HEK293 (cell line): ENCODE measurements at regions not wholly inside any gene's neighbourhood (a gene's known extent, or its start where the extent isn't known, plus 50 kb on each side); places are given as distances from the start of the nearest gene placed in this dataset.

Source experiments
- CTCF ChIA-PET: fragments of 350-600 bp; formaldehyde crosslinking; extraction: SDS; loops from one replicate; lab custom pipeline; 2021; ENCODE audit warnings: antibody characterized with exemption; lab: Yijun Ruan, JAX
- POLR2A ChIA-PET: fragments of 300-600 bp; formaldehyde crosslinking; extraction: SDS; loops from one replicate; lab custom pipeline; 2020; ENCODE audit warnings: antibody characterized with exemption, inconsistent platforms; lab: Yijun Ruan, JAX
- H3K27ac ChIP-seq: fragments of 200-500 bp; sonication (Bioruptor generic); 2 replicates; pipeline ENCODE4 v1.5.1; 2014; ENCODE audit warnings: low read depth, low read length, control low read depth, inconsistent platforms; ENCODE audit errors: extremely low read depth
- H3K36me3 ChIP-seq, 2 experiments: fragments of 200-500 bp in 1 of 2; sonication (Bioruptor generic) in 1 of 2; 1 replicate in 1 of 2; 2 replicates in 1 of 2; pipeline ENCODE4 v1.5.1; 2014 to 2017; ENCODE audit warnings: inconsistent platforms in 2 of 2, low read length in 2 of 2; ENCODE audit not compliant: control insufficient read depth in 2 of 2, insufficient read depth in 1 of 2
- H3K4me1 ChIP-seq: fragments of 200-500 bp; sonication (Bioruptor generic); 2 replicates; pipeline ENCODE4 v1.5.1; 2014; ENCODE audit warnings: mild to moderate bottlenecking, low read length, inconsistent platforms; ENCODE audit not compliant: control insufficient read depth, insufficient read depth
- H3K4me3 ChIP-seq: 2 replicates; pipeline ENCODE4 v1.5.1; 2011; ENCODE audit warnings: low read depth, mild to moderate bottlenecking, control low read depth, low read length, moderate library complexity
- H3K9me3 ChIP-seq: fragments of 200-500 bp; sonication (Bioruptor generic); 2 replicates; pipeline ENCODE4 v1.5.1; 2014; ENCODE audit warnings: low read depth, low read length, inconsistent platforms; ENCODE audit not compliant: control insufficient read depth, insufficient read depth
- GFI1B ChIP-seq: fragments of 450-650 bp; formaldehyde crosslinking; IDR thresholded peaks from 2 replicates; pipeline ENCODE4 v1.5.1; 2016; ENCODE audit warnings: missing biosample characterization, missing genetic modification characterization
- ZFHX2 ChIP-seq: fragments of 450-650 bp; formaldehyde crosslinking; conservative IDR thresholded peaks from 2 replicates; pipeline ENCODE4 v1.5.1; 2016; ENCODE audit warnings: missing biosample characterization, missing genetic modification characterization
- ZNF112 ChIP-seq: fragments of 450-650 bp; formaldehyde crosslinking; IDR thresholded peaks from 2 replicates; pipeline ENCODE4 v1.5.0; 2017; ENCODE audit warnings: missing biosample characterization, missing genetic modification characterization
- ZNF138 ChIP-seq: fragments of 450-650 bp; formaldehyde crosslinking; IDR thresholded peaks from 2 replicates; pipeline ENCODE4 v1.5.1; 2016; ENCODE audit warnings: missing biosample characterization, missing genetic modification characterization, borderline replicate concordance
- ZNF175 ChIP-seq: fragments of 450-650 bp; formaldehyde crosslinking; IDR thresholded peaks from 2 replicates; pipeline ENCODE4 v1.5.1; 2016; ENCODE audit warnings: missing biosample characterization, missing genetic modification characterization
- ZNF274 ChIP-seq, 2 experiments: fragments of 200-500 bp in 1 of 2; fragments of 450-650 bp in 1 of 2; sonication (Bioruptor generic) in 1 of 2; formaldehyde crosslinking in 1 of 2; IDR thresholded peaks; 2 replicates each; pipeline versions ENCODE4 v1.5.1 to v1.6.1; 2014 to 2016; ENCODE audit warnings: borderline replicate concordance in 1 of 2, inconsistent platforms in 1 of 2, low read length in 1 of 2, missing biosample characterization in 1 of 2, missing genetic modification characterization in 1 of 2
- ZNF292 ChIP-seq: fragments of 450-650 bp; formaldehyde crosslinking; IDR thresholded peaks from 2 replicates; pipeline ENCODE4 v1.5.1; 2016; ENCODE audit warnings: low read depth, missing biosample characterization, missing genetic modification characterization, borderline replicate concordance
- ZNF311 ChIP-seq: fragments of 450-650 bp; formaldehyde crosslinking; IDR thresholded peaks from 2 replicates; pipeline ENCODE4 v1.5.1; 2017; ENCODE audit warnings: missing biosample characterization, missing genetic modification characterization, borderline replicate concordance
- ZNF324 ChIP-seq: fragments of 450-650 bp; formaldehyde crosslinking; IDR thresholded peaks from 2 replicates; pipeline ENCODE4 v1.5.1; 2016; ENCODE audit warnings: missing biosample characterization, missing genetic modification characterization
- ZNF341 ChIP-seq: fragments of 450-650 bp; formaldehyde crosslinking; IDR thresholded peaks from 2 replicates; pipeline ENCODE4; 2016; ENCODE audit warnings: low read depth, missing biosample characterization, missing genetic modification characterization
- ZNF366 ChIP-seq: fragments of 450-650 bp; formaldehyde crosslinking; conservative IDR thresholded peaks from 2 replicates; pipeline ENCODE4 v1.5.1; 2016; ENCODE audit warnings: missing biosample characterization, missing genetic modification characterization
- ZNF416 ChIP-seq: fragments of 450-650 bp; formaldehyde crosslinking; IDR thresholded peaks from 2 replicates; pipeline ENCODE4 v1.5.1; 2016; ENCODE audit warnings: missing biosample characterization, missing genetic modification characterization
- ZNF433 ChIP-seq: fragments of 450-650 bp; formaldehyde crosslinking; IDR thresholded peaks from 2 replicates; pipeline ENCODE4 v1.5.1; 2016; ENCODE audit warnings: missing biosample characterization, missing genetic modification characterization, low read depth
- ZNF561 ChIP-seq: fragments of 450-650 bp; IDR thresholded peaks from 2 replicates; pipeline ENCODE4 v1.5.1; 2018; ENCODE audit warnings: missing biosample characterization, missing genetic modification characterization, borderline replicate concordance
- ZNF621 ChIP-seq: fragments of 450-650 bp; formaldehyde crosslinking; IDR thresholded peaks from 2 replicates; pipeline ENCODE4 v1.5.1; 2017; ENCODE audit warnings: missing biosample characterization, missing genetic modification characterization
- ZNF629 ChIP-seq: fragments of 450-650 bp; formaldehyde crosslinking; IDR thresholded peaks from 2 replicates; pipeline ENCODE4 v1.5.1; 2017; ENCODE audit warnings: missing biosample characterization, missing genetic modification characterization
- ZNF785 ChIP-seq: fragments of 450-650 bp; formaldehyde crosslinking; IDR thresholded peaks from 2 replicates; pipeline ENCODE4 v1.5.1; 2016; ENCODE audit warnings: missing biosample characterization, missing genetic modification characterization
- ZNF837 ChIP-seq: fragments of 450-650 bp; formaldehyde crosslinking; IDR thresholded peaks from 2 replicates; pipeline ENCODE4 v1.5.1; 2016; ENCODE audit warnings: missing biosample characterization, missing genetic modification characterization
- TF ChIP-seq, protein P1 (sequence below): fragments of 450-650 bp; formaldehyde crosslinking; IDR thresholded peaks from 2 replicates; pipeline ENCODE4 v1.5.1; 2016; ENCODE audit warnings: missing biosample characterization, missing genetic modification characterization
- TF ChIP-seq, protein P2 (sequence below): fragments of 450-650 bp; formaldehyde crosslinking; IDR thresholded peaks from 2 replicates; pipeline ENCODE4 v1.5.1; 2016; ENCODE audit warnings: missing biosample characterization, missing genetic modification characterization
- TF ChIP-seq, protein P3 (sequence below): fragments of 450-650 bp; formaldehyde crosslinking; IDR thresholded peaks from 2 replicates; pipeline ENCODE4 v1.5.1; 2016; ENCODE audit warnings: missing biosample characterization, missing genetic modification characterization

DNA sequence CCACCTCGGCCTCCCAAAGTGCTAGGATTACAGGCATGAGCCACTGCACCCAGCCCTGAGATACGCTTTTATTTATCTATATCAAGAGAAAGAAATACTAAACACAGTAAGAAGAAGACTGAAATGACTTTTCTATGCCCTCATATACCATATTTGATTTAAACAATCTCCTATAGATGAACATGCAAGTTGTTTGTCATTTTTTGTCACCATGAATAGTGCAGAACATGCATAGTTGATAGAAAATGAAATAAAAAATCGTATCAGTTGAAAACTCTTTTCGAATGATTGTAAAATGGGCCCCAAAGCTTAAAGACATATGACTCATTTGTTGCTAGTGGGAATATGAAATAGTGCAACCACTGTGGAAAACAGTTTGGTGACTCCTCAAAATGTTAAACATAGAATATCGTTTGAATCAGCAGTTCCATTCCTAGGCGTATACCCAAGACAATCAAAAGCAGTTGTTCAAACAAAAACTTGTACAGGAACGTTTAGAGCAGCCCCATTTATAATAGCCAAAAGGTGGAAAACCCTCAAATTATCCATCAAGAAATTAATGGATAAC, 61.4 kb upstream of the ANKH start:
- POLR2A ChIA-PET: interaction anchor here (0.6 kb wide), 1 partner anchor 32 kb away, joined by 3 read pairs; no protein-coding TSS in a partner anchor
- H3K9me3 ChIP-seq: no peaks in the 10 kb centered on the region; the same call in 1 of the 2 replicates
- no peaks in the 10 kb centered on the region for H3K4me1 ChIP-seq
- H3K27ac ChIP-seq: no peak overlapping the region
- TF ChIP-seq, protein P1, sequence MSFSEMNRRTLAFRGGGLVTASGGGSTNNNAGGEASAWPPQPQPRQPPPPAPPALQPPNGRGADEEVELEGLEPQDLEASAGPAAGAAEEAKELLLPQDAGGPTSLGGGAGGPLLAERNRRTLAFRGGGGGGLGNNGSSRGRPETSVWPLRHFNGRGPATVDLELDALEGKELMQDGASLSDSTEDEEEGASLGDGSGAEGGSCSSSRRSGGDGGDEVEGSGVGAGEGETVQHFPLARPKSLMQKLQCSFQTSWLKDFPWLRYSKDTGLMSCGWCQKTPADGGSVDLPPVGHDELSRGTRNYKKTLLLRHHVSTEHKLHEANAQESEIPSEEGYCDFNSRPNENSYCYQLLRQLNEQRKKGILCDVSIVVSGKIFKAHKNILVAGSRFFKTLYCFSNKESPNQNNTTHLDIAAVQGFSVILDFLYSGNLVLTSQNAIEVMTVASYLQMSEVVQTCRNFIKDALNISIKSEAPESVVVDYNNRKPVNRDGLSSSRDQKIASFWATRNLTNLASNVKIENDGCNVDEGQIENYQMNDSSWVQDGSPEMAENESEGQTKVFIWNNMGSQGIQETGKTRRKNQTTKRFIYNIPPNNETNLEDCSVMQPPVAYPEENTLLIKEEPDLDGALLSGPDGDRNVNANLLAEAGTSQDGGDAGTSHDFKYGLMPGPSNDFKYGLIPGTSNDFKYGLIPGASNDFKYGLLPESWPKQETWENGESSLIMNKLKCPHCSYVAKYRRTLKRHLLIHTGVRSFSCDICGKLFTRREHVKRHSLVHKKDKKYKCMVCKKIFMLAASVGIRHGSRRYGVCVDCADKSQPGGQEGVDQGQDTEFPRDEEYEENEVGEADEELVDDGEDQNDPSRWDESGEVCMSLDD (tag by site-specific recombination): no peak
- TF ChIP-seq ZNF112 (tag by site-specific recombination) (no peak), ZNF416 (tag by site-specific recombination) (no peak), ZNF366 (tag by site-specific recombination) (no peak)
- TF ChIP-seq, protein P2, sequence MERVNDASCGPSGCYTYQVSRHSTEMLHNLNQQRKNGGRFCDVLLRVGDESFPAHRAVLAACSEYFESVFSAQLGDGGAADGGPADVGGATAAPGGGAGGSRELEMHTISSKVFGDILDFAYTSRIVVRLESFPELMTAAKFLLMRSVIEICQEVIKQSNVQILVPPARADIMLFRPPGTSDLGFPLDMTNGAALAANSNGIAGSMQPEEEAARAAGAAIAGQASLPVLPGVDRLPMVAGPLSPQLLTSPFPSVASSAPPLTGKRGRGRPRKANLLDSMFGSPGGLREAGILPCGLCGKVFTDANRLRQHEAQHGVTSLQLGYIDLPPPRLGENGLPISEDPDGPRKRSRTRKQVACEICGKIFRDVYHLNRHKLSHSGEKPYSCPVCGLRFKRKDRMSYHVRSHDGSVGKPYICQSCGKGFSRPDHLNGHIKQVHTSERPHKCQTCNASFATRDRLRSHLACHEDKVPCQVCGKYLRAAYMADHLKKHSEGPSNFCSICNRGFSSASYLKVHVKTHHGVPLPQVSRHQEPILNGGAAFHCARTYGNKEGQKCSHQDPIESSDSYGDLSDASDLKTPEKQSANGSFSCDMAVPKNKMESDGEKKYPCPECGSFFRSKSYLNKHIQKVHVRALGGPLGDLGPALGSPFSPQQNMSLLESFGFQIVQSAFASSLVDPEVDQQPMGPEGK (tag by site-specific recombination): no peak
- H3K36me3 ChIP-seq: no peaks in the 10 kb centered on the region
- no peak overlapping the region for H3K4me3 ChIP-seq
- CTCF ChIA-PET: interaction anchor here (0.6 to 0.9 kb wide), 2 partner anchors 28 to 82 kb away, joined by 3 to 4 read pairs; no protein-coding TSS in a partner anchor

DNA sequence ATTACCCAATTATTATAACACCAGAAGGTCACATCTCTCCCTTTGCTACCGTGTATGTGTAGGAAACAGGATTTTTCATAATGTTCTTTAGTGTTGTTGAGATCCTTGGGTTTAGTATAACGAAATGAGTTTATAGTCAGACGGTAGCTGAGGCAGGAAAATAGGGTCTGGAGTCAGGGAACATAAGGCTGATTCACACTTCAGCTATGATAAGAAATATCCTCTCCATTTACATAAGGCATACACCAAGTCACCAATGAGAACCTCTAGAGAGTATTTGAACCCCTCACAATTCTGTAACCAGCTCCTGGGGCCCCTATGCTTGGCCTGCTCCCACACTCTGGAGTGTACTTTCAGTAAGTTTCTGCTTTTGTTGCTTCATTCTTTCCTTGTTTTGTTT, 58.9 kb upstream of the ANKH start:
- CTCF ChIA-PET: interaction anchor here (0.6 to 1.2 kb wide), 3 partner anchors 16 to 82 kb away, joined by 3 to 5 read pairs (median 4); no protein-coding TSS in a partner anchor
- Histone ChIP-seq H3K4me1 (no peaks in the 10 kb centered on the region), H3K27ac (no peak overlapping the region), H3K4me3 (no peak overlapping the region), H3K36me3 (no peaks in the 10 kb centered on the region), H3K9me3 (no peaks in the 10 kb centered on the region)
- POLR2A ChIA-PET: interaction anchor here (0.6 kb wide), 1 partner anchor 40 kb away, joined by 3 read pairs; no protein-coding TSS in a partner anchor
- TF ChIP-seq ZNF433 (tag by site-specific recombination) (no peak), ZNF621 (tag by site-specific recombination) (no peak), ZNF311 (tag by site-specific recombination) (no peak), ZNF292 (tag by site-specific recombination) (no peak), ZNF837 (tag by site-specific recombination) (no peak), ZNF561 (tag by site-specific recombination) (no peak), ZNF785 (tag by site-specific recombination) (no peak), ZNF629 (tag by site-specific recombination) (no peak), ZNF175 (tag by site-specific recombination) (no peak), ZFHX2 (tag by site-specific recombination) (no peak), ZNF138 (tag by site-specific recombination) (no peak), GFI1B (tag by site-specific recombination) (no peak), ZNF274 (IDR thresholded peaks at IDR 0.05; ENCODE audit: low read length) (no peak), ZNF274 (tag by site-specific recombination; IDR thresholded peaks at IDR 0.05; ENCODE audit: borderline replicate concordance) (no peak), ZNF341 (tag by site-specific recombination) (no peak), ZNF324 (tag by site-specific recombination) (no peak)
- TF ChIP-seq, protein P3, sequence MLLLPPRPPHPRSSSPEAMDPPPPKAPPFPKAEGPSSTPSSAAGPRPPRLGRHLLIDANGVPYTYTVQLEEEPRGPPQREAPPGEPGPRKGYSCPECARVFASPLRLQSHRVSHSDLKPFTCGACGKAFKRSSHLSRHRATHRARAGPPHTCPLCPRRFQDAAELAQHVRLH (tag by site-specific recombination): no peak
